Neuronal stem cell (in vitro differentiated cells): ENCODE measurements at regions not wholly inside any gene's neighbourhood (a gene's known extent, or its start where the extent isn't known, plus 50 kb on each side); places are given as distances from the start of the nearest gene placed in this dataset.

ENCODE experiments used
- DNase-seq: peaks from one replicate; pipeline ENCODE4 v3.0.0-alpha.2; 2013; ENCODE audit warnings: low spot score
- H2AFZ ChIP-seq: one replicate; pipeline ENCODE4 v1.6.1; 2013; ENCODE audit warnings: mild to moderate bottlenecking, low read length, inconsistent platforms
- H2AK5ac ChIP-seq: 2 replicates; pipeline ENCODE4 v1.6.1; 2013; ENCODE audit warnings: low read depth, mild to moderate bottlenecking, inconsistent platforms, low read length, moderate library complexity, mixed read lengths
- H2BK120ac ChIP-seq: 2 replicates; pipeline ENCODE4 v1.6.1; 2013; ENCODE audit warnings: low read depth, mild to moderate bottlenecking, inconsistent platforms, low read length, moderate library complexity, mixed read lengths
- H2BK12ac ChIP-seq: one replicate; pipeline ENCODE4 v1.6.1; 2013; ENCODE audit warnings: low read length, inconsistent platforms
- H2BK15ac ChIP-seq: 2 replicates; pipeline ENCODE4 v1.6.1; 2013; ENCODE audit warnings: mild to moderate bottlenecking, low read length, inconsistent platforms, mixed read lengths
- H2BK5ac ChIP-seq: one replicate; pipeline ENCODE4 v1.6.1; 2013; ENCODE audit warnings: inconsistent platforms, mild to moderate bottlenecking, low read length, moderate library complexity
- H3K14ac ChIP-seq: one replicate; pipeline ENCODE4 v1.6.1; 2013; ENCODE audit warnings: low read length, inconsistent platforms
- H3K18ac ChIP-seq: 2 replicates; pipeline ENCODE4 v1.6.1; 2013; ENCODE audit warnings: low read length, inconsistent platforms
- H3K23ac ChIP-seq: 2 replicates; pipeline ENCODE4 v1.6.1; 2013; ENCODE audit warnings: low read depth, mild to moderate bottlenecking, mixed read lengths, low read length, inconsistent platforms; ENCODE audit not compliant: poor library complexity
- H3K27ac ChIP-seq: replicated peaks from 3 replicates; pipeline ENCODE4 v1.5.1; 2013; ENCODE audit warnings: low read length, inconsistent platforms
- H3K27me3 ChIP-seq, 3 experiments: 2 replicates each; pipeline ENCODE4 v1.6.1; 2013; ENCODE audit warnings: low read length in 3 of 3, mild to moderate bottlenecking in 2 of 3, inconsistent platforms in 1 of 3, low read depth in 1 of 3, mixed read lengths in 1 of 3, moderate library complexity in 1 of 3; ENCODE audit not compliant: control insufficient read depth in 3 of 3, insufficient read depth in 3 of 3
- H3K36me3 ChIP-seq, 2 donors: replicated peaks in 1 of 2; 2 replicates each; pipeline ENCODE4 v1.6.1; 2013; ENCODE audit warnings: low read length in 2 of 2; ENCODE audit not compliant: control insufficient read depth in 2 of 2, insufficient read depth in 2 of 2
- H3K4ac ChIP-seq: 2 replicates; pipeline ENCODE4 v1.6.1; 2013; ENCODE audit warnings: inconsistent platforms, mild to moderate bottlenecking, low read length, moderate library complexity
- H3K4me1 ChIP-seq, 2 donors: 1 replicate in 1 of 2; 2 replicates in 1 of 2; pipeline ENCODE4 v1.6.1; 2013; ENCODE audit warnings: low read length in 2 of 2, low read depth in 1 of 2; ENCODE audit not compliant: control insufficient read depth in 2 of 2, insufficient read depth in 1 of 2
- H3K4me2 ChIP-seq: one replicate; pipeline ENCODE4 v1.6.1; 2013; ENCODE audit warnings: mild to moderate bottlenecking, low read length, inconsistent platforms; ENCODE audit not compliant: insufficient read depth, poor library complexity, severe bottlenecking
- H3K4me3 ChIP-seq, 2 donors: 2 replicates each; pipeline ENCODE4 v1.5.1; 2013; ENCODE audit warnings: low read length in 2 of 2, mild to moderate bottlenecking in 2 of 2, inconsistent platforms in 1 of 2, moderate library complexity in 1 of 2
- H3K79me1 ChIP-seq: one replicate; pipeline ENCODE4 v1.6.1; 2013; ENCODE audit warnings: low read depth, mild to moderate bottlenecking, inconsistent platforms, low read length, moderate library complexity
- H3K9ac ChIP-seq: one replicate; pipeline ENCODE4 v1.6.1; 2013; ENCODE audit warnings: mild to moderate bottlenecking, low read depth, low read length, inconsistent platforms; ENCODE audit not compliant: poor library complexity
- H3K9me3 ChIP-seq, 2 donors: replicated peaks in 1 of 2; 2 replicates each; pipeline versions ENCODE3 to v1.6.1; 2013; ENCODE audit warnings: low read length in 2 of 2, mild to moderate bottlenecking in 2 of 2, inconsistent platforms in 1 of 2, low read depth in 1 of 2, mixed read lengths in 1 of 2, moderate library complexity in 1 of 2; ENCODE audit not compliant: control insufficient read depth in 2 of 2, insufficient read depth in 1 of 2
- H4K8ac ChIP-seq: one replicate; pipeline ENCODE4 v1.6.1; 2013; ENCODE audit warnings: low read depth, mild to moderate bottlenecking, inconsistent platforms, low read length, moderate library complexity
- H4K91ac ChIP-seq: one replicate; pipeline ENCODE4 v1.6.1; 2013; ENCODE audit warnings: low read length, low read depth, mild to moderate bottlenecking, inconsistent platforms; ENCODE audit not compliant: poor library complexity
- WGBS, 2 donors: extraction: QIAGEN DNeasy Blood & Tissue Kit; methylation state at CpG; one replicate each; pipeline ENCODE4 v1.1.7; 2013; ENCODE audit warnings: missing lambda C conversion rate in 2 of 2, mixed read lengths in 1 of 2; ENCODE audit not compliant: insufficient read length in 2 of 2, insufficient replicate concordance in 1 of 2; ENCODE audit errors: extremely low coverage in 2 of 2; 5-methylcytosine and 5-hydroxymethylcytosine counted together

DNA sequence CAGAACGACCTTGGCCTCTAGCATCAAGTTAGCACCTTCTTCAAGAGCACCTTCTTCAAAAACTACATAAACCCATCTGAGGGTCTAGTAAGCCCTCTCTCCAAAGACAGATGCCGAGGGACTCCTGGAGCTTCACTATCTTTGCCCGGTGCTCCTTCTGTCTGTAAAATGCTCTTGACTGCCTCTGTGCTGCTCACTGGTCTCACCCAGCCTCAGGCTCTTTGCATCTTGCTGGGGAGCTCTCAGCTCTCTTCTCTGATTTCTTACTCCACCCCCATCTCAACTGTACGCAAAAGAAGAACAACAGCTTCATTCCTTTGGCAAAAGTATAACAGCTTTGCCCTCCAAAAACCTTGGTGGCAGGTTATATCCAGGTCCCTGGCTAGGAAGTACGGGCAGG lies 404.2 kb downstream of the KLF12 start:
- no peak overlapping the region for H2BK120ac ChIP-seq
- H2AFZ ChIP-seq, result no peak overlapping the region
- no peak overlapping the region for H3K27ac ChIP-seq
- H4K91ac ChIP-seq, result no peak overlapping the region
- H2BK5ac ChIP-seq, result no peak overlapping the region
- no peak overlapping the region for H3K4me3 ChIP-seq
- no peak overlapping the region for H3K9ac ChIP-seq
- DNase-seq, result no peak
- H3K4me1 ChIP-seq, result no peaks in the 10 kb centered on the region
- no peak overlapping the region for H3K23ac ChIP-seq
- H2AK5ac ChIP-seq, result no peak overlapping the region
- H3K18ac ChIP-seq, result no peak overlapping the region
- no peaks in the 10 kb centered on the region for H3K79me1 ChIP-seq
- H2BK15ac ChIP-seq, result no peak overlapping the region
- no peak overlapping the region for H2BK12ac ChIP-seq
- no peaks in the 10 kb centered on the region for H3K9me3 ChIP-seq
- H3K36me3 ChIP-seq, result peaks cover 0 to 18% of the 10 kb centered on the region in 2 donors
- no peak overlapping the region for H3K4ac ChIP-seq
- no peak overlapping the region for H3K14ac ChIP-seq
- no peaks in the 10 kb centered on the region for H3K27me3 ChIP-seq
- H3K4me2 ChIP-seq, result no peak overlapping the region
- no peak overlapping the region for H4K8ac ChIP-seq
- no CpG with 5 or more reads among the region's 5 CpGs for WGBS, 2 donors

DNA sequence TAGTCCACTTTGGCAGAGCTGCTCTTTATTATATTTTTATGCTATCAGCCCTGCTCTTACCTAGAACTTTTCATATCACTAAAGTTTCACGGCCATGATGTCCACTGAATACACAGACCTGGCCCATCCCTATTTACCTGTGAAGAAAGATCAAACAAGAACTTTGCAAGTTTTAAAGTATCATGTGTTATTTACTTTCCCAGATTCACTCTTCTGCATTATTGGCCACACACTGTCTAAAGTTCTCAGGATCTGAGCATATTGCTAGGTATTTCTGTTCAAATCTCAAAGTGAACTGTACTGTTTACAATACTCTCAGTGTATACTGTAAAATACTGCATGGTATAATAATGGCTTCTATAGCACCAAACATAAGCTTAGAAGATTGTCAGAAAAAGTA lies 405.2 kb downstream of the KLF12 start:
- no peak overlapping the region for H3K4me2 ChIP-seq
- no peak overlapping the region for H3K4ac ChIP-seq
- H3K14ac ChIP-seq, result no peak overlapping the region
- no peak overlapping the region for H2BK5ac ChIP-seq
- H3K18ac ChIP-seq, result no peak overlapping the region
- no peak overlapping the region for H4K8ac ChIP-seq
- H2AFZ ChIP-seq, result no peak overlapping the region
- peaks cover 0 to 17% of the 10 kb centered on the region in 2 donors for H3K36me3 ChIP-seq
- H3K4me3 ChIP-seq, result no peak overlapping the region
- H3K9ac ChIP-seq, result no peak overlapping the region
- DNase-seq, result no peak
- no peak overlapping the region for H3K23ac ChIP-seq
- no peaks in the 10 kb centered on the region for H3K27me3 ChIP-seq
- no peak overlapping the region for H4K91ac ChIP-seq
- H2BK15ac ChIP-seq, result no peak overlapping the region
- no CpG with 5 or more reads among the region's 1 CpG for WGBS, 2 donors
- no peak overlapping the region for H2AK5ac ChIP-seq
- H2BK12ac ChIP-seq, result no peak overlapping the region
- H3K9me3 ChIP-seq, result no peaks in the 10 kb centered on the region
- no peaks in the 10 kb centered on the region for H3K4me1 ChIP-seq
- no peak overlapping the region for H2BK120ac ChIP-seq
- H3K79me1 ChIP-seq, result no peaks in the 10 kb centered on the region
- no peak overlapping the region for H3K27ac ChIP-seq

DNA sequence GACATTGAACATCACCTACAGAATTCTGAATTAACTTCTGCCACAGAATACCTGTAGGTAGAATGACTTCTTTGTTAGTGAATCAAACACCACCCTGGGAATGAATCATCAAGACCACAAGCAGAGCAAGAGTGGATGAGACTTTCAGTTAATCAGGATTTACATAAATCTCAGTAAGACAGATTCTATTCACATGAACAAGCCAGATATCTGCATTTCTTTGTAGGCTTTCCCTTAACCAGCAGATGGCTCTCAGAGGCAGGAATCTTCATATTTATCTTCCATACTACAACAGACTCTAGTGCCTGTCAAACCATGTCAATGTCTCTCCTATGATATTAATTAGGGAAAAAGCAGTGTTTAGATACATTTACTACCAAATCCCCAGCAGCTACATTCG lies 412.1 kb downstream of the KLF12 start:
- Histone ChIP-seq H3K18ac (no peak overlapping the region), H3K9ac (no peak overlapping the region)
- no peak for DNase-seq

DNA sequence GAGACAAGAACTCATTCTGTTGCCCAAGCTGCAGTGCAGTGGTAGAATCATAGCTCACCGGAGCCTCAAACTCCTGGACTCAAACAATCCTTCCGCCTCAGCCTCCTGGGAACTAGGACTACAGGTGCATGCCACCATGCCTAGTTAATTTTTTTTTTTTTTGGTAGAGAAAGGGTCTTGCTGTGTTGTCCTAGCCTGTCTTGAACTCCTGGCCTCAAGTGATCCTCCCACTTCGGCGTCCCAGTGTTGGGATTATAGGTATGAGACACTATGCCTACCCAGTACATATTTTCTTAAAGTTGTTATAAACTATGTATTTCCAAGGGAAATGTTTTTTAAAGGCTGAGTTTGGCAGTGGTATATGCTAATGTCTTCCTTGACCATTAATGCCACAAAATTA lies 412.6 kb downstream of the KLF12 start:
- Histone ChIP-seq H3K4me1 (no peaks in the 10 kb centered on the region), H2AFZ (no peak overlapping the region), H4K91ac (no peak overlapping the region), H3K9me3 (no peaks in the 10 kb centered on the region), H3K23ac (no peak overlapping the region), H2BK15ac (no peak overlapping the region), H2BK120ac (no peak overlapping the region), H3K36me3 (peaks cover 0 to 13% of the 10 kb centered on the region in 2 donors), H3K27ac (no peak overlapping the region), H3K4ac (no peak overlapping the region), H2AK5ac (no peak overlapping the region), H3K4me2 (no peak overlapping the region), H3K4me3 (no peak overlapping the region), H3K14ac (no peak overlapping the region), H3K27me3 (no peaks in the 10 kb centered on the region), H3K79me1 (no peaks in the 10 kb centered on the region), H2BK5ac (no peak overlapping the region), H3K9ac (no peak overlapping the region), H4K8ac (no peak overlapping the region), H3K18ac (no peak overlapping the region), H2BK12ac (no peak overlapping the region)
- DNase-seq, result no peak
- no CpG with 5 or more reads among the region's 4 CpGs for WGBS, 2 donors

More for the DNA sequence above, 412.1 kb downstream of the KLF12 start:
- H4K91ac ChIP-seq, result no peak overlapping the region
- no peaks in the 10 kb centered on the region for H3K9me3 ChIP-seq
- H3K36me3 ChIP-seq, result peaks cover 0 to 12% of the 10 kb centered on the region in 2 donors
- no peak overlapping the region for H2BK120ac ChIP-seq
- H3K4me2 ChIP-seq, result no peak overlapping the region
- H3K14ac ChIP-seq, result no peak overlapping the region
- H3K79me1 ChIP-seq, result no peaks in the 10 kb centered on the region
- H3K4ac ChIP-seq, result no peak overlapping the region
- H3K27ac ChIP-seq, result no peak overlapping the region
- H3K4me3 ChIP-seq, result no peak overlapping the region
- no peak overlapping the region for H2BK12ac ChIP-seq
- H2AFZ ChIP-seq, result no peak overlapping the region
- no CpG with 5 or more reads among the region's 1 CpG for WGBS, 2 donors
- no peak overlapping the region for H4K8ac ChIP-seq
- no peaks in the 10 kb centered on the region for H3K27me3 ChIP-seq
- no peak overlapping the region for H3K23ac ChIP-seq
- H2AK5ac ChIP-seq, result no peak overlapping the region
- H2BK15ac ChIP-seq, result no peak overlapping the region
- no peak overlapping the region for H2BK5ac ChIP-seq
- no peaks in the 10 kb centered on the region for H3K4me1 ChIP-seq
